SU-DHL-6 (cell line): ENCODE measurements at regions not wholly inside any gene's neighbourhood (a gene's known extent, or its start where the extent isn't known, plus 50 kb on each side); places are given as distances from the start of the nearest gene placed in this dataset.

Experiments
- CTCF ChIP-seq: fragments of 200-600 bp; sonication (generic); IDR thresholded peaks from one replicate; pipeline ENCODE4 v1.5.1; 2017; ENCODE audit warnings: antibody characterized with exemption, mild to moderate bottlenecking, low read length, moderate library complexity; ENCODE audit not compliant: insufficient read depth, poor library complexity, severe bottlenecking
- EZH2phosphoT487 ChIP-seq: fragments of 200-600 bp; sonication (generic), shearing (Covaris generic); conservative IDR thresholded peaks from 2 replicates; pipeline ENCODE4 v1.6.1; 2018; ENCODE audit warnings: mild to moderate bottlenecking, antibody characterized with exemption, low read length, moderate library complexity, mixed read lengths

- no peak for TF ChIP-seq CTCF
- no peak for TF ChIP-seq EZH2phosphoT487
Observed at GRCh38 chr4:152187693-152188092, 348.2 kb downstream of the FBXW7 start.
